K562 (cell line): ENCODE measurements at regions not wholly inside any gene's neighbourhood (a gene's known extent, or its start where the extent isn't known, plus 50 kb on each side); places are given as distances from the start of the nearest gene placed in this dataset.

Experiments used
- ATAC-seq: fragments of 200-7000 bp; cut with Tn5 transposase; 3 replicates; pipeline ENCODE4 v1.9.1; 2020; ENCODE audit warnings: moderate library complexity
- BruUV-seq: library from RNA; stranded (reverse); fragments of 400-500 nt; replicated peaks from 2 replicates; lab custom pipeline; 2021; lab: Mats Ljungman, UMichigan
- CTCF ChIA-PET: fragments of 300-600 bp; formaldehyde crosslinking; extraction: SDS; loops from one replicate; lab custom pipeline; 2021; ENCODE audit warnings: low intra/inter-chr PET ratio; lab: Yijun Ruan, JAX
- POLR2A ChIA-PET: fragments of 300-600, 350-650 bp; sonication (Branson Sonifier 250); formaldehyde crosslinking; extraction: SDS; loops from one replicate; lab custom pipeline; 2021; ENCODE audit warnings: antibody characterized with exemption, inconsistent platforms; lab: Yijun Ruan, JAX
- DNase-seq, 4 experiments: peaks; one replicate each; pipeline versions ENCODE4 v3.0.0 to v3.0.0-alpha.2; 2011 to 2018; ENCODE audit warnings: low spot score in 3 of 4, mixed read lengths in 3 of 4; ENCODE audit errors: extremely low read depth in 1 of 4
- FAIRE-seq: peaks from 2 replicates; lab custom pipeline; 2011; peaks lifted over from hg19 to GRCh38; lab: Jason Lieb, UNC
- H2AFZ ChIP-seq: 2 replicates; pipeline ENCODE4 v1.6.0; 2011; ENCODE audit warnings: low read depth, low read length, control low read depth, inconsistent platforms
- H3K27ac ChIP-seq: fragments of 200-600 bp; 3 replicates; pipeline ENCODE4 v1.8.0; 2011; ENCODE audit warnings: low read depth, mild to moderate bottlenecking, control low read depth, inconsistent platforms, low read length, moderate library complexity, mixed read lengths; ENCODE audit errors: extremely low read depth
- H3K27me3 ChIP-seq, 2 experiments: fragments of 300-600 bp in 1 of 2; 2 replicates in 1 of 2; 3 replicates in 1 of 2; pipeline versions ENCODE4 v1.6.0 to v1.8.0; 2011; ENCODE audit warnings: inconsistent platforms in 2 of 2, low read length in 2 of 2, mild to moderate bottlenecking in 1 of 2, mixed read lengths in 1 of 2, moderate library complexity in 1 of 2; ENCODE audit not compliant: control insufficient read depth in 2 of 2, insufficient read depth in 2 of 2
- H3K36me3 ChIP-seq: fragments of 300-600 bp; 3 replicates; pipeline ENCODE4 v1.8.0; 2011; ENCODE audit warnings: mild to moderate bottlenecking, low read length, inconsistent platforms; ENCODE audit not compliant: control insufficient read depth, insufficient read depth
- H3K4me1 ChIP-seq, 2 experiments: fragments of 200-600 bp in 1 of 2; replicated peaks in 1 of 2; 2 replicates in 1 of 2; 3 replicates in 1 of 2; pipeline versions ENCODE4 v1.5.1 to v1.8.0; 2011; ENCODE audit warnings: inconsistent platforms in 2 of 2, low read length in 2 of 2, mild to moderate bottlenecking in 1 of 2, mixed read lengths in 1 of 2, moderate library complexity in 1 of 2; ENCODE audit not compliant: control insufficient read depth in 2 of 2, insufficient read depth in 2 of 2
- H3K4me2 ChIP-seq: 2 replicates; pipeline ENCODE4 v1.6.1; 2011; ENCODE audit warnings: low read length, control low read depth, inconsistent platforms, mixed read lengths; ENCODE audit not compliant: insufficient read depth
- H3K4me3 ChIP-seq: fragments of 200-600 bp; sonication (generic), shearing (Covaris generic); 2 replicates; pipeline ENCODE4 v1.5.1; 2016; ENCODE audit warnings: control low read depth, inconsistent platforms
- H3K79me2 ChIP-seq: fragments of 200-600 bp; 3 replicates; pipeline ENCODE4 v1.8.0; 2011; ENCODE audit warnings: low read length, inconsistent platforms; ENCODE audit not compliant: control insufficient read depth, insufficient read depth
- H3K9ac ChIP-seq, 2 experiments: 2 replicates each; pipeline versions ENCODE4 v1.6.0 to v1.6.1; 2011; ENCODE audit warnings: low read depth in 2 of 2, low read length in 2 of 2, control low read depth in 1 of 2, inconsistent platforms in 1 of 2, mild to moderate bottlenecking in 1 of 2, mixed read lengths in 1 of 2; ENCODE audit not compliant: insufficient read depth in 1 of 2
- H3K9me1 ChIP-seq: one replicate; pipeline ENCODE4 v1.6.0; 2011; ENCODE audit warnings: inconsistent platforms, mild to moderate bottlenecking, low read length, moderate library complexity; ENCODE audit not compliant: control insufficient read depth, insufficient read depth
- H3K9me3 ChIP-seq: replicated peaks from 2 replicates; pipeline ENCODE4 v1.5.1; 2011; ENCODE audit warnings: low read depth, low read length, inconsistent platforms; ENCODE audit not compliant: control insufficient read depth, insufficient read depth
- H4K20me1 ChIP-seq: replicated peaks from 2 replicates; pipeline ENCODE4 v1.6.1; 2011; ENCODE audit warnings: low read length, inconsistent platforms, mixed read lengths; ENCODE audit not compliant: control insufficient read depth, insufficient read depth
- COPS2 ChIP-seq: fragments of 450-650 bp; conservative IDR thresholded peaks from 2 replicates; pipeline ENCODE4 v1.6.1; 2016; ENCODE audit warnings: mild to moderate bottlenecking, moderate library complexity
- GTF2F1 ChIP-seq: IDR thresholded peaks from 2 replicates; pipeline ENCODE4 v1.6.1; 2011; ENCODE audit warnings: low read depth, low read length, improper control_type of control experiment
- HDGF ChIP-seq: fragments of 450-650 bp; IDR thresholded peaks from 2 replicates; pipeline ENCODE4 v1.6.1; 2016
- IFI16 ChIP-seq: fragments of 250-450 bp; sonication (Bioruptor Pico); IDR thresholded peaks from 2 replicates; pipeline ENCODE4 v2.1.2; 2022; ENCODE audit warnings: mild to moderate bottlenecking, inconsistent platforms
- MTF1 ChIP-seq: fragments of 250-450 bp; sonication (Bioruptor Pico); IDR thresholded peaks from 2 replicates; pipeline ENCODE4 v1.9.0; 2021; ENCODE audit warnings: moderate library complexity, mild to moderate bottlenecking, inconsistent platforms, borderline replicate concordance
- NCOA6 ChIP-seq: fragments of 450-650 bp; IDR thresholded peaks from 2 replicates; pipeline ENCODE4 v1.6.1; 2017; ENCODE audit warnings: mild to moderate bottlenecking
- ZBTB1 ChIP-seq: sonication (generic); formaldehyde crosslinking; IDR thresholded peaks from 2 replicates; pipeline ENCODE4 v1.8.1; 2023; ENCODE audit warnings: missing genetic modification reagents, low read depth, mild to moderate bottlenecking, borderline replicate concordance
- ZKSCAN1 ChIP-seq: fragments of 150-350 bp; IDR thresholded peaks from 2 replicates; pipeline ENCODE4 v1.6.1; 2016; ENCODE audit warnings: low read depth, low read length
- in situ Hi-C: fragments of 300-500 bp; cut with MboI; formaldehyde crosslinking; loops from 4 replicates; pipeline ENCODE4 v1.15.0; 2018; ENCODE audit warnings: inconsistent platforms, mixed read lengths
- intact Hi-C: fragments of 100-400 bp; cut with micrococcal nuclease; formaldehyde crosslinking; loops from 2 replicates; pipeline ENCODE4 v1.14.2; 2022
- TF ChIP-seq, protein P1 (sequence below): fragments of 450-650 bp; IDR thresholded peaks from 2 replicates; pipeline ENCODE4 v1.6.1; 2014; ENCODE audit warnings: low read depth, mild to moderate bottlenecking, moderate library complexity, borderline replicate concordance
- TF ChIP-seq, protein P2 (sequence below), 2 experiments: fragments of 150-350 bp in 1 of 2; IDR thresholded peaks; 2 replicates each; pipeline ENCODE4 v1.6.1; 2012 to 2016; ENCODE audit warnings: low read depth in 2 of 2, low read length in 2 of 2, mild to moderate bottlenecking in 1 of 2, moderate library complexity in 1 of 2
- TF ChIP-seq, protein P3 (sequence below): fragments of 450-650 bp; formaldehyde crosslinking; IDR thresholded peaks from 2 replicates; pipeline ENCODE4 v1.4.0; 2022; ENCODE audit warnings: mild to moderate bottlenecking, moderate library complexity
- TF ChIP-seq, protein P4 (sequence below): fragments of 250-450 bp; sonication (Bioruptor Pico); IDR thresholded peaks from 2 replicates; pipeline ENCODE4 v1.5.0; 2020; ENCODE audit warnings: mild to moderate bottlenecking
- TF ChIP-seq, protein P5 (sequence below), 3 experiments: IDR thresholded peaks in 2 of 3; conservative IDR thresholded peaks in 1 of 3; 2 replicates each; pipeline ENCODE4 v1.5.1; 2011 to 2012; ENCODE audit warnings: low read length in 3 of 3, mild to moderate bottlenecking in 3 of 3, control low read depth in 2 of 3, improper control_type of control experiment in 1 of 3, inconsistent platforms in 1 of 3, low read depth in 1 of 3, mixed read lengths in 1 of 3, moderate library complexity in 1 of 3; ENCODE audit not compliant: insufficient read depth in 2 of 3

DNA sequence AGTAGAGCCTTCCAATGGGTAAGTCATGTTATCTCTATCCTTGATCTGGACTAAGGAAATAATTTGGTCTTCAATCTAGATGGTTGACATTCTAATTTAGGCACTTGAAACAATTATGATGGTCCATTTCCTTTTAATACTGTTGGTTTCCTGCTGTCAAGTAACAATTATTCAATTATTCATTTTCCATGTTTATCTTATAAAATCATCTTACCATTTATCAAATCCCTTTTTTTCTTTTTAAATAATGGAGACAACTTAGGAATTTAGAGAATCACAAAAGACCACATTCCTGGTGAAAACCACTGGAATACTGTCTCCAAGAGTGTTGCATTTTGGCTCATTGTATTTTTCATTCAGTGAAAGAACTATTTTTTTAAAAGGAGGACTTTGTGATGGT, 148.7 kb upstream of the CTSO start:
- ATAC-seq = no peak
- Histone ChIP-seq H3K9ac (no peak overlapping the region), H2AFZ (no peak overlapping the region), H3K79me2 (no peaks in the 10 kb centered on the region), H3K36me3 (no peaks in the 10 kb centered on the region), H3K4me1 (no peaks in the 10 kb centered on the region), H3K27me3 (no peaks in the 10 kb centered on the region), H3K27ac (no peak overlapping the region), H3K9me3 (no peaks in the 10 kb centered on the region), H3K4me3 (no peak overlapping the region), H3K4me2 (no peak overlapping the region), H4K20me1 (no peaks in the 10 kb centered on the region), H3K9me1 (no peaks in the 10 kb centered on the region)
- intact Hi-C loops = no loop called here
- no peak for FAIRE-seq
- no TSS peak for BruUV-seq
- ChIA-PET CTCF (no interaction called here), POLR2A (no interaction called here)
- in situ Hi-C loops = no loop called here
- no peak for DNase-seq
- TF ChIP-seq ZBTB1 (CRISPR knock-in tag) (no peak), ZKSCAN1 (no peak), MTF1 (CRISPR knock-in tag) (no peak), GTF2F1 (no peak), IFI16 (CRISPR knock-in tag) (no peak), COPS2 (no peak), NCOA6 (no peak), HDGF (no peak)
- TF ChIP-seq, protein P1, sequence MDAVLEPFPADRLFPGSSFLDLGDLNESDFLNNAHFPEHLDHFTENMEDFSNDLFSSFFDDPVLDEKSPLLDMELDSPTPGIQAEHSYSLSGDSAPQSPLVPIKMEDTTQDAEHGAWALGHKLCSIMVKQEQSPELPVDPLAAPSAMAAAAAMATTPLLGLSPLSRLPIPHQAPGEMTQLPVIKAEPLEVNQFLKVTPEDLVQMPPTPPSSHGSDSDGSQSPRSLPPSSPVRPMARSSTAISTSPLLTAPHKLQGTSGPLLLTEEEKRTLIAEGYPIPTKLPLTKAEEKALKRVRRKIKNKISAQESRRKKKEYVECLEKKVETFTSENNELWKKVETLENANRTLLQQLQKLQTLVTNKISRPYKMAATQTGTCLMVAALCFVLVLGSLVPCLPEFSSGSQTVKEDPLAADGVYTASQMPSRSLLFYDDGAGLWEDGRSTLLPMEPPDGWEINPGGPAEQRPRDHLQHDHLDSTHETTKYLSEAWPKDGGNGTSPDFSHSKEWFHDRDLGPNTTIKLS = no peak
- TF ChIP-seq, protein P2, sequence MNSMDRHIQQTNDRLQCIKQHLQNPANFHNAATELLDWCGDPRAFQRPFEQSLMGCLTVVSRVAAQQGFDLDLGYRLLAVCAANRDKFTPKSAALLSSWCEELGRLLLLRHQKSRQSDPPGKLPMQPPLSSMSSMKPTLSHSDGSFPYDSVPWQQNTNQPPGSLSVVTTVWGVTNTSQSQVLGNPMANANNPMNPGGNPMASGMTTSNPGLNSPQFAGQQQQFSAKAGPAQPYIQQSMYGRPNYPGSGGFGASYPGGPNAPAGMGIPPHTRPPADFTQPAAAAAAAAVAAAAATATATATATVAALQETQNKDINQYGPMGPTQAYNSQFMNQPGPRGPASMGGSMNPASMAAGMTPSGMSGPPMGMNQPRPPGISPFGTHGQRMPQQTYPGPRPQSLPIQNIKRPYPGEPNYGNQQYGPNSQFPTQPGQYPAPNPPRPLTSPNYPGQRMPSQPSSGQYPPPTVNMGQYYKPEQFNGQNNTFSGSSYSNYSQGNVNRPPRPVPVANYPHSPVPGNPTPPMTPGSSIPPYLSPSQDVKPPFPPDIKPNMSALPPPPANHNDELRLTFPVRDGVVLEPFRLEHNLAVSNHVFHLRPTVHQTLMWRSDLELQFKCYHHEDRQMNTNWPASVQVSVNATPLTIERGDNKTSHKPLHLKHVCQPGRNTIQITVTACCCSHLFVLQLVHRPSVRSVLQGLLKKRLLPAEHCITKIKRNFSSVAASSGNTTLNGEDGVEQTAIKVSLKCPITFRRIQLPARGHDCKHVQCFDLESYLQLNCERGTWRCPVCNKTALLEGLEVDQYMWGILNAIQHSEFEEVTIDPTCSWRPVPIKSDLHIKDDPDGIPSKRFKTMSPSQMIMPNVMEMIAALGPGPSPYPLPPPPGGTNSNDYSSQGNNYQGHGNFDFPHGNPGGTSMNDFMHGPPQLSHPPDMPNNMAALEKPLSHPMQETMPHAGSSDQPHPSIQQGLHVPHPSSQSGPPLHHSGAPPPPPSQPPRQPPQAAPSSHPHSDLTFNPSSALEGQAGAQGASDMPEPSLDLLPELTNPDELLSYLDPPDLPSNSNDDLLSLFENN (IDR thresholded peaks at IDR 0.05; ENCODE audit: low read depth in 2 of 2, low read length in 2 of 2) = no peak
- TF ChIP-seq, protein P3, sequence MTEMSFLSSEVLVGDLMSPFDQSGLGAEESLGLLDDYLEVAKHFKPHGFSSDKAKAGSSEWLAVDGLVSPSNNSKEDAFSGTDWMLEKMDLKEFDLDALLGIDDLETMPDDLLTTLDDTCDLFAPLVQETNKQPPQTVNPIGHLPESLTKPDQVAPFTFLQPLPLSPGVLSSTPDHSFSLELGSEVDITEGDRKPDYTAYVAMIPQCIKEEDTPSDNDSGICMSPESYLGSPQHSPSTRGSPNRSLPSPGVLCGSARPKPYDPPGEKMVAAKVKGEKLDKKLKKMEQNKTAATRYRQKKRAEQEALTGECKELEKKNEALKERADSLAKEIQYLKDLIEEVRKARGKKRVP (CRISPR knock-in tag) = no peak
- TF ChIP-seq, protein P4, sequence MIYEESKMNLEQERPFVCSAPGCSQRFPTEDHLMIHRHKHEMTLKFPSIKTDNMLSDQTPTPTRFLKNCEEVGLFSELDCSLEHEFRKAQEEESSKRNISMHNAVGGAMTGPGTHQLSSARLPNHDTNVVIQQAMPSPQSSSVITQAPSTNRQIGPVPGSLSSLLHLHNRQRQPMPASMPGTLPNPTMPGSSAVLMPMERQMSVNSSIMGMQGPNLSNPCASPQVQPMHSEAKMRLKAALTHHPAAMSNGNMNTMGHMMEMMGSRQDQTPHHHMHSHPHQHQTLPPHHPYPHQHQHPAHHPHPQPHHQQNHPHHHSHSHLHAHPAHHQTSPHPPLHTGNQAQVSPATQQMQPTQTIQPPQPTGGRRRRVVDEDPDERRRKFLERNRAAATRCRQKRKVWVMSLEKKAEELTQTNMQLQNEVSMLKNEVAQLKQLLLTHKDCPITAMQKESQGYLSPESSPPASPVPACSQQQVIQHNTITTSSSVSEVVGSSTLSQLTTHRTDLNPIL (CRISPR knock-in tag) = no peak
- TF ChIP-seq, protein P5, sequence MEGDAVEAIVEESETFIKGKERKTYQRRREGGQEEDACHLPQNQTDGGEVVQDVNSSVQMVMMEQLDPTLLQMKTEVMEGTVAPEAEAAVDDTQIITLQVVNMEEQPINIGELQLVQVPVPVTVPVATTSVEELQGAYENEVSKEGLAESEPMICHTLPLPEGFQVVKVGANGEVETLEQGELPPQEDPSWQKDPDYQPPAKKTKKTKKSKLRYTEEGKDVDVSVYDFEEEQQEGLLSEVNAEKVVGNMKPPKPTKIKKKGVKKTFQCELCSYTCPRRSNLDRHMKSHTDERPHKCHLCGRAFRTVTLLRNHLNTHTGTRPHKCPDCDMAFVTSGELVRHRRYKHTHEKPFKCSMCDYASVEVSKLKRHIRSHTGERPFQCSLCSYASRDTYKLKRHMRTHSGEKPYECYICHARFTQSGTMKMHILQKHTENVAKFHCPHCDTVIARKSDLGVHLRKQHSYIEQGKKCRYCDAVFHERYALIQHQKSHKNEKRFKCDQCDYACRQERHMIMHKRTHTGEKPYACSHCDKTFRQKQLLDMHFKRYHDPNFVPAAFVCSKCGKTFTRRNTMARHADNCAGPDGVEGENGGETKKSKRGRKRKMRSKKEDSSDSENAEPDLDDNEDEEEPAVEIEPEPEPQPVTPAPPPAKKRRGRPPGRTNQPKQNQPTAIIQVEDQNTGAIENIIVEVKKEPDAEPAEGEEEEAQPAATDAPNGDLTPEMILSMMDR (IDR thresholded peaks at IDR 0.05 in 2 of 3, conservative IDR thresholded peaks at IDR 0.05 in 1 of 3; ENCODE audit: insufficient read depth in 2 of 3, low read depth in 1 of 3, low read length in 3 of 3) = no peak
